ENCODE measurements at regions not wholly inside any gene's neighbourhood (a gene's known extent, or its start where the extent isn't known, plus 50 kb on each side); places are given as distances from the start of the nearest gene placed in this dataset.

GRCh38 chr12:60311940-60312339 is 716.1 kb downstream of the SLC16A7 start (continued):
- TF ChIP-seq CTCF (IDR thresholded peaks at IDR 0.05; ENCODE audit: control extremely low read depth in 1 of 3, insufficient read depth in 1 of 3, low read depth in 1 of 3, low read length in 3 of 3) (no peak), TBP (IDR thresholded peaks at IDR 0.05; ENCODE audit: low read depth, low read length) (no peak), EP300 (IDR thresholded peaks at IDR 0.05; ENCODE audit: borderline replicate concordance in 1 of 2, low read depth in 2 of 2, low read length in 2 of 2) (no peak)
